BJ (cell line): ENCODE measurements at regions not wholly inside any gene's neighbourhood (a gene's known extent, or its start where the extent isn't known, plus 50 kb on each side); places are given as distances from the start of the nearest gene placed in this dataset.

Experiments used
- CTCF ChIA-PET: fragments of 350-600 bp; formaldehyde crosslinking; extraction: SDS; loops from one replicate; lab custom pipeline; 2021; ENCODE audit warnings: antibody characterized with exemption, inconsistent platforms; lab: Yijun Ruan, JAX
- POLR2A ChIA-PET: fragments of 300-600 bp; sonication (Branson Sonifier 250); formaldehyde crosslinking; extraction: SDS; loops from one replicate; lab custom pipeline; 2021; ENCODE audit warnings: antibody characterized with exemption; lab: Charles Lee
- DNase-seq: peaks from one replicate; pipeline ENCODE4 v3.0.0-alpha.2; 2011; ENCODE audit warnings: low read depth
- H3K27me3 ChIP-seq: 2 replicates; pipeline ENCODE4 v1.6.0; 2011; ENCODE audit warnings: low read length; ENCODE audit not compliant: control insufficient read depth, insufficient read depth
- H3K36me3 ChIP-seq: 2 replicates; pipeline ENCODE4 v1.5.1; 2011; ENCODE audit warnings: low read length; ENCODE audit not compliant: control insufficient read depth, insufficient read depth
- H3K4me3 ChIP-seq: 2 replicates; pipeline ENCODE4 v1.5.1; 2011; ENCODE audit warnings: low read depth, mild to moderate bottlenecking, control low read depth, low read length
- TF ChIP-seq, protein P1 (sequence below): IDR thresholded peaks from 2 replicates; pipeline ENCODE4 v1.5.1; 2011; ENCODE audit warnings: low read depth, mild to moderate bottlenecking, control low read depth, inconsistent platforms, low read length, moderate library complexity; ENCODE audit not compliant: insufficient read depth

DNA sequence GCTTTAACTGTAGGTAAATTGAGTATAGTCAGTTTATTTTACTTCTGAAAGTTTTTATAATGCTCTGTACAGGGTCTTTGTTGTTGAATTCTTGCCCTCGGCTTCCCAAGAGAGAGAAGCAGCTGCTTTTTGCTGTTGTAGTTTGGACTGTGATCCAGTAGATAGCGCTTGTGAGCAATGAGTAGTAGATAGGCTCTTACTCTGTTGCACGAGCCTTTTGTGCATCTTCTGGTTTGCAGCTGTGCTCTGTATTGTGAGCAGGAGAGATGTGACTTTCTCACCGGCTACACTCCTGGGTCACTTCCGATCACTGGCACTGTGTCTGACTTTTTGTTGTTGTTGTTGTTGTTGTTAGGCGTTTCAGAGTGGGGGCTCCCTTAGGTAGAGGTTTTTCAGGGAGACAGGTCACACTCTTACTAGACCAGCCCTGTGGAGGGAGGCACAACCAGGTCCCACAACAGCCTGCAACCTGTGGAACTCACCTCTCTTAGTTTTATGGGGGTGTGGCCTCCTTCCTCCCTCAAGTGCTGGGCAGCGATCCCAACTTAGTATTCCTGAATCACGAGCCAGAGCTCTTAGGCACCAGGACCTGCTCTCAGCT is 822.1 kb upstream of the GALNTL6 start:
- ChIA-PET POLR2A (no interaction called here), CTCF (interaction anchor here (1.1 kb wide), 1 partner anchor 13 kb away, joined by 3 read pairs; no protein-coding TSS in a partner anchor)
- no peaks in the 10 kb centered on the region for H3K36me3 ChIP-seq
- H3K4me3 ChIP-seq, result no peak overlapping the region
- H3K27me3 ChIP-seq, result no peaks in the 10 kb centered on the region
- DNase-seq, result no peak
- TF ChIP-seq, protein P1, sequence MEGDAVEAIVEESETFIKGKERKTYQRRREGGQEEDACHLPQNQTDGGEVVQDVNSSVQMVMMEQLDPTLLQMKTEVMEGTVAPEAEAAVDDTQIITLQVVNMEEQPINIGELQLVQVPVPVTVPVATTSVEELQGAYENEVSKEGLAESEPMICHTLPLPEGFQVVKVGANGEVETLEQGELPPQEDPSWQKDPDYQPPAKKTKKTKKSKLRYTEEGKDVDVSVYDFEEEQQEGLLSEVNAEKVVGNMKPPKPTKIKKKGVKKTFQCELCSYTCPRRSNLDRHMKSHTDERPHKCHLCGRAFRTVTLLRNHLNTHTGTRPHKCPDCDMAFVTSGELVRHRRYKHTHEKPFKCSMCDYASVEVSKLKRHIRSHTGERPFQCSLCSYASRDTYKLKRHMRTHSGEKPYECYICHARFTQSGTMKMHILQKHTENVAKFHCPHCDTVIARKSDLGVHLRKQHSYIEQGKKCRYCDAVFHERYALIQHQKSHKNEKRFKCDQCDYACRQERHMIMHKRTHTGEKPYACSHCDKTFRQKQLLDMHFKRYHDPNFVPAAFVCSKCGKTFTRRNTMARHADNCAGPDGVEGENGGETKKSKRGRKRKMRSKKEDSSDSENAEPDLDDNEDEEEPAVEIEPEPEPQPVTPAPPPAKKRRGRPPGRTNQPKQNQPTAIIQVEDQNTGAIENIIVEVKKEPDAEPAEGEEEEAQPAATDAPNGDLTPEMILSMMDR, result no peak

DNA sequence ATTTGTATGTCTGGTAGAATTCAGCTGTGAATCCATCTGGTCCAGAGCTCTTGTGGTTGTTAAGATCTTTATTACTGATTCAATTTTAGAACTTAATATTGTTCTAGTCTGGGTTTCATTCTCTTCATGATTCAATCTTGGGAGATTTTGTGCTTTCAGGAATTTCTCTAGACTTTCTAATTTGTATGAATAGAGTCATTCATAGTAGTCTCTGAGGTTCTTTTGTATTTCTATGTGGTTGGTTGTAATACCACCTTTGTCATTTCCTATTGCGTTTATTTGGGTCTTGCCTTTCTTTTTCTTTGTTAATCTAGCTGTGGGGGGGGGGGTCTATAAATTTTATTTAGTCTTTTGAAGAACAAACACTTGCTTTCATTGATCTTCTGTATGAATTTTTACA is 824.8 kb upstream of the GALNTL6 start:
- Histone ChIP-seq H3K27me3 (no peaks in the 10 kb centered on the region), H3K4me3 (no peak overlapping the region), H3K36me3 (no peaks in the 10 kb centered on the region)
- POLR2A ChIA-PET, result no interaction called here
- DNase-seq, result no peak
- CTCF ChIA-PET, result no interaction called here
- TF ChIP-seq, protein P1, result no peak

DNA sequence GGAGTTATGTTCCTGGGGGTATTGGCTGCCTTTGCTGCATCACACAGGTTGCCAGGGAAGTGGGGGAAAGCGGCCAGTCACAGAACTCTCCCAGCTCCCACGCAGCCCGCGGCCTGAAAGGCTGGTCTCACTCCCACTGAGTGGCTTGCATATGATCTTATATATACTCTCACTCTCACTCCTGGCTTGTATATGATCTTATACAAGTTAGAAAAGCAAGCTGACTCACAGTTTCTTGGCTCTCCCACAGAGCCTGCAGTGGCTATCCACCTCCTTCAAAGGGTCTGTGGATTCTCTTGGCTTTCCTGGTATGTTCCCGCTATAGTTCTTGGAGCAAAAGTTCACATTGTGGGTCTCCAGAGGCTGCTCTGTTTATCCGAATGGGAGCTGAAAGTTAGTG is 833.5 kb upstream of the GALNTL6 start:
- Histone ChIP-seq H3K4me3 (no peak overlapping the region), H3K36me3 (no peaks in the 10 kb centered on the region), H3K27me3 (no peaks in the 10 kb centered on the region)
- POLR2A ChIA-PET, result no interaction called here
- CTCF ChIA-PET, result no interaction called here
- TF ChIP-seq, protein P1, result no peak
- no peak for DNase-seq

DNA sequence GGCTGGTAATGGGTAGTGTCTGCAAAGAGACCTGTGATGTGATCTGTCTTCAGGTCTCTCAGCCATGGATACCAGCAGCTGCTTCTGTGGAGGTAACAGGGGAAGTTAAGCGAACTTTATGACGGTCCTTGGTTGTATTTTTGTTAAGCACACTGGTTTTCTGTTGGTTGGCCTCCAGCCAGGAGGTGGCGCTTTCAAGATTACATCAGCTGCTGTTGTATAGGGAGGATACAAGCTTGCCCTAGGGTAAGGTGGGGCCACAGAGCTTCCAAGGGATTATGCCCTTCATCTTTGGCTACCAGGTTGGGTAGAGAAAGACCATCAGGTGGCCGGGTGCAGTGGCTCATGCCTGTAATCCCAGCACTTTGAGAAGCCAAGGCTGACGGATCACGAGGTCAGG is 834.2 kb upstream of the GALNTL6 start:
- Histone ChIP-seq H3K27me3 (no peaks in the 10 kb centered on the region), H3K36me3 (no peaks in the 10 kb centered on the region), H3K4me3 (no peak overlapping the region)
- TF ChIP-seq, protein P1, result no peak
- POLR2A ChIA-PET, result no interaction called here
- DNase-seq, result no peak
- CTCF ChIA-PET, result no interaction called here

DNA sequence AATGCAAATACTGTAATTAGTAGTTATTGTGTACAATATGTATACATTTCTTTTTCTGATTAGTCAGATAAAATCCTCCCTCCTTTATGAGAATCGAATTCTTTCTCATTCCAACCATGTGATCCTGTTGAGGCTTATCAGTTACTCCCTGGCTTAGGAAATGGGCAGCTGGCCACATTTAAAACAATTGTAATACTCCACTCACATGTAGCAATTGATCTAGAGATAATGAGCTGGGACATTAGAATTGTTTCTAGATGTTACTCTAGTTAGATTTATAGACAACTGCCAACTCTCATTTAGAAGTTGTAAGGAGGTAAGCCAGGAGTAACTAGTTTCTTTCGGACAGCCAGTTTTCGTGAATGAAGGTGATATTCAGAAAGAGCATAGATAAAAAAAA is 859.3 kb upstream of the AADAT start:
- TF ChIP-seq, protein P1, result no peak
- POLR2A ChIA-PET, result no interaction called here
- no peaks in the 10 kb centered on the region for H3K36me3 ChIP-seq
- CTCF ChIA-PET, result no interaction called here
- no peak for DNase-seq
- H3K27me3 ChIP-seq, result no peaks in the 10 kb centered on the region
- no peak overlapping the region for H3K4me3 ChIP-seq
